ENCODE measurements at regions not wholly inside any gene's neighbourhood (a gene's known extent, or its start where the extent isn't known, plus 50 kb on each side); places are given as distances from the start of the nearest gene placed in this dataset.

DNA sequence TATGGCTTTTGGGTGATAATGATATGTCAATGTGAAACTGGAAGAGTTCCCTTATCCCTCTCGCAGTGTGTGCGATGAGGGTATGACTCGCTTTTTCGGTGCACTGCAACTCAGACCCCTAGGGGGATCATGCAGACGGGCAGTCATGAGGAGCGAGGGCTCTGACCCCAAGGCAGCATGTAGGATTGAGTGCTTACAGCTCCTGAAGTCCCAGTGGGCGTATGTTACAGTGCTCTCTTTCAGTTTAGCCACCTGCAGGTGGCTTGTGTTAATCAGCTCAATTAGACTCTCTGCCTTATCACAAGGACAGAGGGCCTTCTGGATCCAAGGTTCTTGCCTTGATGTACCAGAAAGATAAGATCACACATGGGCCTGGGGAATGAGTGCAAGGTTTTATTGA is 1269.9 kb upstream of the GYPC start:
- TF ChIP-seq POLR2A (IDR thresholded peaks at IDR 0.05; ENCODE audit: low read depth, low read length) = no peak
- no peak for TF ChIP-seq POLR2AphosphoS5 (IDR thresholded peaks at IDR 0.05; ENCODE audit: low read depth, low read length)
- no peak for TF ChIP-seq TAF1 (IDR thresholded peaks at IDR 0.05; ENCODE audit: low read depth, low read length)
- no peak for TF ChIP-seq PAX5 (IDR thresholded peaks at IDR 0.05; ENCODE audit: insufficient read depth, low read length, severe bottlenecking)
- TF ChIP-seq SPI1 (IDR thresholded peaks at IDR 0.05; ENCODE audit: low read depth, low read length) = no peak
- TF ChIP-seq POU2F2 (IDR thresholded peaks at IDR 0.05; ENCODE audit: low read depth, low read length) = no peak
